Prostate gland (tissue), 2 donors: ENCODE measurements at regions not wholly inside any gene's neighbourhood (a gene's known extent, or its start where the extent isn't known, plus 50 kb on each side); places are given as distances from the start of the nearest gene placed in this dataset.

Experiments
- CTCF ChIP-seq, 4 experiments: fragments of 200-600 bp in 2 of 4; fragments of 450-650 bp in 2 of 4; sonication (generic) in 2 of 4; IDR thresholded peaks; 1 replicate in 3 of 4; 2 replicates in 1 of 4; pipeline ENCODE4 v1.5.1; 2016 to 2019; ENCODE audit warnings: antibody characterized with exemption in 4 of 4, mild to moderate bottlenecking in 2 of 4, moderate library complexity in 2 of 4
- POLR2A ChIP-seq: fragments of 450-650 bp; IDR thresholded peaks from one replicate; pipeline ENCODE4 v1.6.1; 2016; ENCODE audit warnings: antibody characterized with exemption, mild to moderate bottlenecking
- POLR2AphosphoS5 ChIP-seq: sonication (generic); formaldehyde crosslinking; IDR thresholded peaks from one replicate; pipeline ENCODE4 v1.6.1; 2017; ENCODE audit warnings: antibody characterized with exemption

DNA sequence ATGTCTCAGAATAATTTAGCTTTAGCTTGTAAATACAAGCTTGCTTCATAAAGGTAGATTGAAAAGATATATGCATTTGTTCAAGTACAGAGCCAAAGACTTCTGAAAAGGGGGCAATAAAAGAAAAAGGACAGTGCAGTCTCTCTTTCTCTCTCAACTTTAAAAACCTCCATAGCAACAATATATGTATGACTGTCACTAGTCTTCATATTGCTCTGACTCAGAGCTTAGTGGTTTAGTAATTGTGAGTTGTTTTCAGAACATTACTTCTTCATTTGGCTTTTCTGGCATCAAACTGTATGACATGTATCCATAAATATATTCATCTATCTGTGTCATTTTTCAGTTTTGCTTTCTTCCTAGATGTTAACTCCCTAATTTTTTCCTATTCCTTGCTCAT is 194.6 kb upstream of the KIF2A start:
- TF ChIP-seq CTCF (IDR thresholded peaks at IDR 0.05) (no peak), POLR2A (no peak), POLR2AphosphoS5 (no peak)
